Inferior parietal cortex (tissue), 1 donor: ENCODE measurements at regions not wholly inside any gene's neighbourhood (a gene's known extent, or its start where the extent isn't known, plus 50 kb on each side); places are given as distances from the start of the nearest gene placed in this dataset.
"Not testable (repeated sequence)": the region's sequence is repeated elsewhere in the genome, so short reads cannot be mapped to it uniquely, and the experiment has no call there.

Experiments
- DNase-seq: peaks from one replicate; pipeline ENCODE4 v3.0.0-alpha.2; 2016; ENCODE audit errors: extremely low spot score

- DNase-seq, result no peak
Observed at GRCh38 chr17:63078707-63079106, 112.7 kb downstream of the TANC2 start.

DNA sequence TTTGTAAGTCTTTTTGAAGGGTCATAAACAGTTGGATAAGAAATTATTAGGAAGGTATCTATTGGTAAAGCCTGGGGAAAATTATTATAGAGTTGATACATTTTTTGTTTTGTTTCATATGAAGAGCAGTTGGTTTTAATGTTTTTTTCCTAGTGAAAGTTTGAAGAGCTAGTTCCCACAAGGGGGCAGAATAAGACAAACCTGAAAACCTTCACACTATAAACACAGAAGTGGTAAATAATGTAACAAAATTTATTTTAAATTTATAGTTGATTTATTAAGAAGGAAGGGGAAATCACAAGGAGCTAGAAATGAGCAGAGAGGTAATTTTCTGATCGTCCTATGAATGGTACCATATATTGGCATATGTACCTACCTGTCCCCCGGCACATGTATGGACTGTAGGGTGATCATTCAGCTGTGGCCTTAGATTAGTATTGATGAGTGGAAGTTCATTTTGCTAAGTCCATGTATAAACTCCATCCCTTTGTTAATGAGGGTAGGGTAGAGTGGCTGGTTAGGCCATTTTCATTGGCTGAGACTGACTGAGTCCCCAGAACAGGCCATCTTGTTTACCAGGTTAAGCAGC, 116.3 kb downstream of the TANC2 start:
- DNase-seq, result no peak

DNA sequence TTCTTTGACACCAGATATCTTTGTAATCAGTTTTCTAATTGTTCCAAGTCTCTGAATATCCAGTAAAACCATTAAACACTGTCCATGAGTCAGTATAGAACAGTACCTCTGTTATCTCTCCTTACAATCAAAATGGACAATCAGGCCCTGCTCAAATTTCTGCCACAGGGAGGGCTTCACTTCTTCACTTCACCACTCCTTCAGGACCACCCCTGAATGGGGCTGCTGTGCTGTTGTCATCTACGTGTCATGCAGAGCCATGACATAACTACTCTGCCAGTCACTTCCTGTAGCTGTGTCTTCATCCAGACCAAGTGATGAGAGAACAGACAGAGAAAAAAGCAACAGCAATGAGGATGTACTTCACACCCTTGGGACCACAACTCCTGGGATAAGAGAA, 116.9 kb downstream of the TANC2 start:
- DNase-seq, result no peak

- no peak for DNase-seq
Observed at GRCh38 chr17:63086483-63087185, 120.6 kb downstream of the TANC2 start.

DNA sequence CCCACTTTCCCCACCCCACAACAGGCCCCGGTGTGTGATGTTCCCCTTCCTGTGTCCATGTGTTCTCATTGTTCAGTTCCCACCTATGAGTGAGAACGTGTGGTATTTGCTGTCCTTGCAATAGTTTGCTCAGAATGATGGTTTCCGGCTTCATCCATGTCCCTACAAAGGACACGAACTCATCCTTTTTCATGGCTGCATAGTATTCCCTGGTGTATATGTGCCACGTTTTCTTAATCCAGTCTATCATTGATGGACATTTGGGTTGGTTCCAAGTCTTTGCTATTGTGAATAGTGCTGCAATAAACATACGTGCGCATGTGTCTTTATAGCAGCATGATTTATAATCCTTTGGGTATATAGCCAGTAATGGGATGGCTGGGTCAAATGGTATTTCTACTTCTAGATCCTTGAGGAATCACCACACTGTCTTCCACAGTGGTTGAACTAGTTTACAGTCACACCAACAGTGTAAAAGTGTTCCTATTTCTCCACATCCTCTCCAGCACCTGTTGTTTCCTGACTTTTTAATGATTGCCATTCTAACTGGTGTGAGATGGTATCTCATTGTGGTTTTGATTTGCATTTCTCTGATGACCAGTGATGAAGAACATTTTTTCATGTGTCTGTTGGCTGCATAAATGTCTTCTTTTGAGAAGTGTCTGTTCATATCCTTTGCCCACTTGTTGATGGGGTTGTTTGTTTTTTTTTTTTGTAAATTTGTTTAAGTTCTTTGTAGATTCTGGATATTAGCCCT, 124.5 kb downstream of the TANC2 start:
- DNase-seq, result not testable (repeated sequence)

GRCh38 chr17:63091909-63092308, 125.9 kb downstream of the TANC2 start:
- DNase-seq, result not testable (repeated sequence)

DNA sequence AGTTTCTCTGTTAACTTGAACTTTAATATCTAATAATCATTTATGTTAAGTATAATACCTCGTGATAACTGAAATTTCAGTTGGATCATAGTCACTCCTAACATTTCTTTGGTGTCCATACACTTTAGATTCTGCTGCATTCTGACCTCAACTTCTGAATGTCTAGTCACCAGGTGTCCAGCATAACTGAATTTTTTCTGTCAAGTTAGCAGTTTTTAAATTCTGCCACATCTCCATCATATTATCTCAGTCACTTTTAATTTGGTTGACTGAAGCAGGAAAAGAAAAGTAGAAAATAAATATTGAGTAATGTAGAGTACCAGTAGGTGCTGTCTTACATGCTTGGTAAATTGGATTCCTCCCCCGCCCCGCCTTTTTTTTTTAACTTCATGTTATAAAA, 128.6 kb downstream of the TANC2 start:
- DNase-seq, result no peak

DNA sequence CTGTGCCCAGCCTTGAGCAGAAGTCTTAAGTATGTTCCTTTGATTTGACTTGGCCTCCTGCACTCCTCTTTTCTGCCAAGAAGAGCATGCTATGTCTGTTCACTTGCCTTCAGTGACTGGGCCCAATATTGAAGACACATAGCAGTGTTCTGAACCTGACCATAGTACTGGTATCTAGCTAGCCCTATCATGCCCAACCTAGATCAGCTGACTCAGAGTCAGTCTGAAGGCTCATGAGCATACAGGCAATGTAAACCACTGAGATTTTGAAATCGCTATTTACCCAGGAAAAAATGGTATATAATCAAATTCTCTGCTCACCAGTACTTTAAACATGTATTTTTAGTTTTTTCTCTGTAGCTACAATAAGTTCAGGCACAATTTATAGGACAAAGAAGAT, 129.4 kb downstream of the TANC2 start:
- DNase-seq, result no peak

- DNase-seq, result no peak
Observed at GRCh38 chr17:63095879-63096278, 129.8 kb downstream of the TANC2 start.

DNA sequence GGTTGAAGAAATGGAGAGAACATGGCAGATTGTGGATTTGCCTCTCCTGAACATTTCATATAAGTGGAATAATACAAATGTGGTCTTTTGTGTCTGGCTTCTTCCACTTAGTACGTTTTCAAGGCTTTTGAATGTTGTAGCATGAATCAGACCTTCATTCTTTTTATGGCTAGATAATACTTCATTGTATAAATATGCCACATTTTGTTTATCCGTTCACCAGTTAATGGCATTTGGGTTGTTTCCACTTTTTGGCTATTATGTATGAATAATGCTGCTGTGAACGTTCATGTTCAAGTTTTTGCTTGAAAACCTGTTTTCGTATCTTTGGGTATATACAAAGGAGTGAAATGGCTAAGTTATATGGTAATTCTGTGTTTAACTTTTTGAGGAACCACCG, 130.4 kb downstream of the TANC2 start:
- no peak for DNase-seq

DNA sequence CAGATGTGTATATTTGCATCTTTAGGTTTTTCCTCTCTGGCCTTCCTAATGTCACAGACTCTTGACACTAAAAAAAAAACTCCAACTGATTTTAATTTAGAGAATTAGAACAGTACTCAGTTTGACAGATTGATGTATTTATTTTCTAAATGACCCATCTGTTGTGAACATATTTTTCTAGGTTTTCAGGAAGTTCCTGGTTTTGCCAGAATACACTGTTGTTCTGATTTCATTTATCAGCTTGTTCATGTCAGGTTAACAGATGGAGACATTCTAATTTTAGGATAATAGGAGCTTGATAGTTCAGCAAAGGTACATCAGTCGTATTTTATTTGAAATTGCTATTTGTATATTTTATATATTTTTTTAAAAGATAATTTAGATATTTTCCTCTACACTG, 133.4 kb downstream of the TANC2 start:
- no peak for DNase-seq

DNA sequence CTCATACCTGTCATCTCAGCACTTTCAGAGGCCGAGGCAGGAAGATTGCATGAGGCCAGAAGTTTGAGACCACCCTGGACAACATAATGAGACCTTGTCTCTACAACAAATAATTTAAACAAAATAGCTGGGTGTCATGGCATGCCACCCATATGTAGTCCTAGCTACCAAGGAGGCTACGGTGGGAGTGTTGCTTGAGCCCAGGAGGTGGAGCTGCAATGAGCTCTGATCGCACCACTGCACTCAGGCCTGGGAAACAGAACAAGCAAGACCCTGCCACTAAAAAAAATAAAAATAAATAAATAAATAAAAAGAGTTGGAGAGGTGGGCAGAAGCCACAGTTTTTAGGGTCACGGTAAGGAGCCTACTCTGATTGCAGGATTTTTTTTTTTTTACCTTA, 136.0 kb downstream of the TANC2 start:
- no peak for DNase-seq

DNA sequence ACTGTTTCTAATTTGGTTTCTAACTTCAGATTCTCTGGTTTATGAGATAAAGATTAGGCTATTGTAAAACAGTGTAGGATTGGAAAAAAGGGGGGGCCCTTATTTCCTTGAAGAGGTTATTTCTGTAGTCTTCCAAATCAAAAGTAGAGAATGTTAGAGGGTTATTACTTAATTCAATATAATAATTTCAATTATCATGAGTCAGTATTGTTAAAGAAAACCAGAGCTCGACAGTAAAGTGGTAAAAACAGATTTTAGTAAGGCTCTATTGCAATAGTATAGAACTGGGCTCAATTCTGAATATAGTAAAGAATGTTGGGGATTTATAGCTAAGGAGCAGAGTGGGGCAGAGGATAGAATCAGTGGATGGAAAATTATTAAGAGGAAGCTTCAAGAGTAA, 140.0 kb downstream of the TANC2 start:
- DNase-seq, result no peak

DNA sequence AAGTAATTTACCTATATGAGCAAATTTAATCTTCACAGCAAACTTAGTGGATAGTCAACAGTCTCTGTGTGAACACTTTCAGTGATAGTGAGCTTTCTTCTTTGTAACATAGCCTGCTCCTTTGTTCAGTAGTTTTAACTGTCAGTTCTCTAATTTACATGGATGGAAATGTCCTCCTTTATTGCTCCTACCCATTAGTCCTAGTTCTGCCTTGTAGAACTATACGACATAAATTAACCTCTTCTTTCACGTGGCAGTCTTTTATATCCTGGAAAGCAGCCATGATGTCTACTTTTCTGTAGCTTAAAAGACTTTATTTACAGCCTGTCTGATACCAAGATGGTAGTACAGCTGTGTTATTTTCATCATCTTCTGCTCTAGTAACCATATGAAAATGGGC, 143.6 kb downstream of the TANC2 start:
- DNase-seq, result no peak

- DNase-seq, result peak; percentile 67
Observed at GRCh38 chr17:63113167-63113566, 147.1 kb downstream of the TANC2 start.

DNA sequence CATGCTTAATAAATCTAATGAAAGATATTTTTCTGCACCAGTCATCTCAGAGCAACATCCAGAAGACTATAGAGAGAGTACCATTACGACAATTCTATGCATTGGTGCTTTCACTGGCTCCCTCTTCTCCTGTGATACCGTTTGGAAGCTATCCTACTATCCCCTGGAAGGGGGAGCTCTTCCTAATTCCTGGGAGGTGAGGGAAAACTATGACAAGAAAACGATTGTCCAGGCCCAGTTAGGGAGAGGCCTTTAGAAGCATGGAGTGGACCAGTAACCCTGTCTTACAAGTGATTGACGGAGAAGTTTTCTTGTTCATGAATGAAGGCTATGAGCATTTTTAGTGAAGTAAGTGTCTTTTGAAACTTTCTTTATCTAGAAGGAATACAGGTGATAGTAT, 150.2 kb downstream of the TANC2 start:
- DNase-seq, result no peak

- peak; percentile 78 for DNase-seq
Observed at GRCh38 chr17:63116967-63117830, 151.2 kb downstream of the TANC2 start.

- no peak for DNase-seq
Observed at GRCh38 chr17:63120406-63120805, 154.4 kb downstream of the TANC2 start.

DNA sequence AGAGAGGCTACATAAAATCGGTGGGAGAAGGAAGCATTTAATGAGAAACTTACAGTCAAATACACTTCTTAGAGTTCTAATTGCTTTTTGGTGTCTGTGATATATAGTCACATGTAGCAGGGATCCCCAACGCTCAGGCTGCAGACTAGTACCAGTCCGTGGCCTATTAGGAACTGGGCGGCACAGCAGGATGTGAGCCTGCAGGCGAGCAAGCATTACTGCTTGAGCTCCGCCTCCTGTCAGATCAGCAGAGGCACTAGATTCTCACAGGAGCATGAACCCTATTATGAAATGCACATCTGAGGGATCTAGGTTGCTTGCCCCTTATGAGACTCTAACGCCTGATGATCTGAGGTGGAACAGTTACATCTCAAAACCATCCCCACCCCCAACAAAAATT, 158.5 kb downstream of the TANC2 start:
- DNase-seq, result no peak

- DNase-seq, result no peak
Observed at GRCh38 chr17:63124958-63125357, 158.9 kb downstream of the TANC2 start.

GRCh38 chr17:63125987-63126386, 160.0 kb downstream of the TANC2 start:
- DNase-seq, result no peak

- DNase-seq, result no peak
Observed at GRCh38 chr17:63126607-63127006, 160.6 kb downstream of the TANC2 start.
